GM23338 (cell line): ENCODE measurements at regions not wholly inside any gene's neighbourhood (a gene's known extent, or its start where the extent isn't known, plus 50 kb on each side); places are given as distances from the start of the nearest gene placed in this dataset.

Source experiments
- ATAC-seq: fragments of 200-7000 bp; cut with Tn5 transposase; 3 replicates; pipeline ENCODE4 v1.9.1; 2020
- DNase-seq: peaks from one replicate; pipeline ENCODE4 v3.0.0-alpha.2; 2015; ENCODE audit warnings: low spot score
- H2AFZ ChIP-seq: fragments of 200-600 bp; sonication (generic); 2 replicates; pipeline ENCODE4 v1.8.0; 2016; ENCODE audit warnings: antibody characterized with exemption, mild to moderate bottlenecking, moderate library complexity
- H3F3A ChIP-seq: fragments of 200-600 bp; sonication (generic); replicated peaks from 2 replicates; pipeline ENCODE4 v1.8.0; 2017; ENCODE audit warnings: antibody characterized with exemption, mixed run types, low read depth
- H3K27ac ChIP-seq: fragments of 200-600 bp; sonication (generic); 2 replicates; pipeline ENCODE4 v1.6.1; 2016; ENCODE audit warnings: low read depth
- H3K27me3 ChIP-seq: fragments of 200-600 bp; sonication (generic); 2 replicates; pipeline ENCODE4 v1.8.0; 2016; ENCODE audit warnings: mild to moderate bottlenecking, mixed run types, moderate library complexity; ENCODE audit not compliant: insufficient read depth
- H3K36me3 ChIP-seq: fragments of 200-600 bp; sonication (generic); 2 replicates; pipeline ENCODE4 v1.8.0; 2016; ENCODE audit warnings: mild to moderate bottlenecking; ENCODE audit not compliant: insufficient read depth
- H3K4me1 ChIP-seq: fragments of 200-600 bp; sonication (generic); 2 replicates; pipeline ENCODE4 v1.8.0; 2016; ENCODE audit warnings: mild to moderate bottlenecking, moderate library complexity; ENCODE audit not compliant: insufficient read depth
- H3K4me2 ChIP-seq: fragments of 200-600 bp; sonication (generic); 2 replicates; pipeline ENCODE4 v1.7.1; 2017; ENCODE audit warnings: mixed run types
- H3K4me3 ChIP-seq: fragments of 200-600 bp; sonication (generic); 2 replicates; pipeline ENCODE4 v1.6.1; 2016; ENCODE audit warnings: mixed run types
- H3K79me2 ChIP-seq: fragments of 200-600 bp; sonication (generic); replicated peaks from 2 replicates; pipeline ENCODE4 v1.8.0; 2017; ENCODE audit warnings: mild to moderate bottlenecking; ENCODE audit not compliant: insufficient read depth
- H3K9me2 ChIP-seq: fragments of 200-600 bp; sonication (generic); 2 replicates; pipeline ENCODE4 v1.8.0; 2017; ENCODE audit not compliant: insufficient read depth
- H4K20me1 ChIP-seq: fragments of 200-600 bp; sonication (generic); replicated peaks from 2 replicates; pipeline ENCODE4 v1.8.0; 2017; ENCODE audit warnings: mild to moderate bottlenecking; ENCODE audit not compliant: insufficient read depth
- H3K27ac Mint-ChIP-seq: 2 replicates; pipeline ENCODE4 v1.8.0; 2020; ENCODE audit warnings: inconsistent platforms, mild to moderate bottlenecking, moderate library complexity, mixed read lengths
- H3K27me3 Mint-ChIP-seq: 3 replicates; pipeline ENCODE4 v1.8.0; 2022; ENCODE audit warnings: low read depth, mild to moderate bottlenecking, moderate library complexity, mixed read lengths, inconsistent platforms; ENCODE audit not compliant: insufficient read depth, poor library complexity
- H3K36me3 Mint-ChIP-seq: 3 replicates; pipeline ENCODE4 v1.8.0; 2021; ENCODE audit warnings: low read depth, mild to moderate bottlenecking, inconsistent platforms, moderate library complexity, mixed read lengths
- H3K4me1 Mint-ChIP-seq: 3 replicates; pipeline ENCODE4 v1.8.0; 2020; ENCODE audit warnings: mild to moderate bottlenecking, inconsistent platforms, mixed read lengths
- H3K4me3 Mint-ChIP-seq: 3 replicates; pipeline ENCODE4 v1.8.0; 2021; ENCODE audit warnings: moderate library complexity, mild to moderate bottlenecking, inconsistent platforms, mixed read lengths
- H3K9me3 Mint-ChIP-seq: 3 replicates; pipeline ENCODE4 v1.8.0; 2020; ENCODE audit warnings: moderate library complexity, mild to moderate bottlenecking, inconsistent platforms, mixed read lengths
- CREB1 ChIP-seq: fragments of 250-450 bp; sonication (Bioruptor Pico); IDR thresholded peaks from 2 replicates; pipeline ENCODE4 v1.5.0; 2020; ENCODE audit warnings: low read depth, mild to moderate bottlenecking, moderate library complexity
- CTCF ChIP-seq, 2 experiments: fragments of 200-600 bp in 1 of 2; sonication (generic) in 1 of 2; conservative IDR thresholded peaks; 2 replicates each; pipeline versions ENCODE4 v1.5.1 to v1.6.1; 2016 to 2017; ENCODE audit warnings: antibody characterized with exemption in 2 of 2, low read depth in 2 of 2, mild to moderate bottlenecking in 2 of 2, moderate library complexity in 1 of 2
- ETS1 ChIP-seq: IDR thresholded peaks from 2 replicates; pipeline ENCODE4 v1.6.1; 2016; ENCODE audit warnings: antibody characterized with exemption
- EZH2 ChIP-seq: fragments of 200-600 bp; sonication (generic); IDR thresholded peaks from one replicate; pipeline ENCODE4 v1.8.0; 2017; ENCODE audit warnings: antibody characterized with exemption, mild to moderate bottlenecking, low read depth; ENCODE audit not compliant: unreplicated experiment
- EZH2phosphoT487 ChIP-seq: fragments of 200-600 bp; sonication (generic); IDR thresholded peaks from one replicate; pipeline ENCODE4 v1.8.1; 2018; ENCODE audit warnings: antibody characterized with exemption; ENCODE audit not compliant: unreplicated experiment
- JUNB ChIP-seq: IDR thresholded peaks from one replicate; pipeline ENCODE4 v1.6.1; 2016; ENCODE audit warnings: antibody characterized with exemption; ENCODE audit not compliant: unreplicated experiment
- NANOG ChIP-seq: IDR thresholded peaks from 2 replicates; pipeline ENCODE4 v1.6.1; 2016; ENCODE audit warnings: antibody characterized with exemption, borderline replicate concordance
- POLR2AphosphoS5 ChIP-seq: IDR thresholded peaks from 2 replicates; pipeline ENCODE4 v1.6.1; 2016; ENCODE audit warnings: antibody characterized with exemption, low read depth
- REST ChIP-seq: IDR thresholded peaks from one replicate; pipeline ENCODE4 v1.6.1; 2018; ENCODE audit warnings: antibody characterized with exemption; ENCODE audit not compliant: unreplicated experiment
- STAT1 ChIP-seq: IDR thresholded peaks from one replicate; pipeline ENCODE4 v1.6.1; 2016; ENCODE audit warnings: antibody characterized with exemption; ENCODE audit not compliant: unreplicated experiment
- ZNF114 ChIP-seq: fragments of 250-450 bp; sonication (Bioruptor Pico); IDR thresholded peaks from 2 replicates; pipeline ENCODE4 v1.5.0; 2020; ENCODE audit warnings: mild to moderate bottlenecking, moderate library complexity
- ZNF331 ChIP-seq: fragments of 250-450 bp; sonication (Bioruptor Pico); IDR thresholded peaks from 2 replicates; pipeline ENCODE4 v1.5.0; 2020; ENCODE audit warnings: low read depth, mild to moderate bottlenecking, moderate library complexity
- ZNF462 ChIP-seq: fragments of 250-450 bp; sonication (Bioruptor Pico); IDR thresholded peaks from 2 replicates; pipeline ENCODE4 v1.5.0; 2020; ENCODE audit warnings: mild to moderate bottlenecking, moderate library complexity

- Mint-ChIP-seq H3K4me3 (no peak overlapping the region), H3K27ac (no peak overlapping the region), H3K4me1 (no peaks in the 10 kb centered on the region), H3K36me3 (no peaks in the 10 kb centered on the region), H3K9me3 (peaks cover 12% of the 10 kb centered on the region; the same call in 1 of the 3 replicates), H3K27me3 (no peaks in the 10 kb centered on the region)
- Histone ChIP-seq H4K20me1 (no peaks in the 10 kb centered on the region), H3K4me2 (no peak overlapping the region), H3K4me1 (no peaks in the 10 kb centered on the region), H3K9me2 (peaks cover 3% of the 10 kb centered on the region; the same call in 1 of the 2 replicates), H3K4me3 (no peak overlapping the region), H2AFZ (no peak overlapping the region), H3K36me3 (no peaks in the 10 kb centered on the region; the same call in 1 of the 2 replicates), H3F3A (no peaks in the 10 kb centered on the region), H3K27ac (no peak overlapping the region), H3K79me2 (no peaks in the 10 kb centered on the region), H3K27me3 (no peaks in the 10 kb centered on the region)
- no peak for DNase-seq
- TF ChIP-seq JUNB = no peak
- no peak for TF ChIP-seq ETS1
- no peak for TF ChIP-seq ZNF114 (CRISPR knock-in tag)
- TF ChIP-seq ZNF331 = no peak
- no peak for TF ChIP-seq CREB1 (CRISPR knock-in tag)
- no peak for TF ChIP-seq STAT1
- TF ChIP-seq NANOG = no peak
- TF ChIP-seq CTCF (conservative IDR thresholded peaks at IDR 0.05; ENCODE audit: low read depth in 2 of 2) = no peak
- TF ChIP-seq ZNF462 (CRISPR knock-in tag) = no peak
- TF ChIP-seq REST = no peak
- TF ChIP-seq POLR2AphosphoS5 = no peak
- no peak for TF ChIP-seq EZH2phosphoT487
- TF ChIP-seq EZH2 = no peak
- ATAC-seq = no peak
Observed at GRCh38 chr20:48047447-48047846, 262.2 kb upstream of the SULF2 start.
